Body of pancreas (tissue), 4 donors: ENCODE measurements at regions not wholly inside any gene's neighbourhood (a gene's known extent, or its start where the extent isn't known, plus 50 kb on each side); places are given as distances from the start of the nearest gene placed in this dataset.
A peak's percentile ranks its signal among the peaks of the same experiment; 100 is the strongest.

ENCODE experiments used
- ATAC-seq: fragments of 150-250 bp; one replicate; pipeline ENCODE4 v1.9.1; 2016
- DNase-seq, 4 donors: peaks; one replicate each; pipeline ENCODE4 v3.0.0-alpha.2; 2019
- H3K27ac ChIP-seq, 4 donors: fragments of 200-600 bp; sonication (generic); 1 replicate in 3 of 4; 2 replicates in 1 of 4; pipeline versions ENCODE4 v1.5.1 to v1.6.1; 2016 to 2019; ENCODE audit warnings: mild to moderate bottlenecking in 1 of 4, mixed read lengths in 1 of 4, moderate library complexity in 1 of 4
- H3K27me3 ChIP-seq, 2 donors: fragments of 200-600 bp; sonication (generic); one replicate each; pipeline ENCODE4 v1.6.0; 2016; ENCODE audit warnings: mild to moderate bottlenecking in 1 of 2
- H3K36me3 ChIP-seq, 2 donors: fragments of 200-600 bp; sonication (generic); replicated peaks in 1 of 2; 2 replicates each; pipeline ENCODE4 v1.5.1; 2016; ENCODE audit warnings: low read depth in 2 of 2; ENCODE audit not compliant: insufficient read depth in 1 of 2
- H3K4me1 ChIP-seq: fragments of 200-600 bp; sonication (generic); one replicate; pipeline ENCODE4 v1.6.0; 2016
- H3K4me3 ChIP-seq, 2 donors: fragments of 200-600 bp; sonication (generic); 1 replicate in 1 of 2; 2 replicates in 1 of 2; pipeline ENCODE4 v1.5.1; 2016 to 2019
- H3K9me3 ChIP-seq, 3 donors: fragments of 200-600 bp; sonication (generic); 1 replicate in 2 of 3; 2 replicates in 1 of 3; pipeline ENCODE4 v1.5.1; 2016
- CTCF ChIP-seq, 7 experiments: fragments of 450-650 bp in 4 of 7; fragments of 200-600 bp in 3 of 7; sonication (generic) in 3 of 7; IDR thresholded peaks; one replicate each; pipeline ENCODE4 v1.5.1; 2016 to 2019; ENCODE audit warnings: antibody characterized with exemption in 7 of 7
- POLR2A ChIP-seq, 3 donors: fragments of 450-650 bp; IDR thresholded peaks; one replicate each; pipeline ENCODE4 v1.6.1; 2016; ENCODE audit warnings: antibody characterized with exemption in 3 of 3, mild to moderate bottlenecking in 2 of 3
- WGBS, 2 donors: methylation state at CpG; one replicate each; pipeline ENCODE4 v1.1.5; 2017; 5-methylcytosine and 5-hydroxymethylcytosine counted together
- intact Hi-C: fragments of 100-400 bp; cut with DNase I; formaldehyde crosslinking; loops from one replicate; pipeline ENCODE4 v1.15.1; 2023

- 27 to 30% methylated on average over 1 of the region's 1 CpG for WGBS, 2 donors
Measured at GRCh38 chr4:124785645-124786044, 73.1 kb upstream of the ANKRD50 start.

GRCh38 chr4:124783847-124784246 lies 71.3 kb upstream of the ANKRD50 start:
- Histone ChIP-seq H3K9me3 (no peaks in the 10 kb centered on the region), H3K27ac (no peak overlapping the region), H3K4me1 (no peaks in the 10 kb centered on the region), H3K36me3 (no peaks in the 10 kb centered on the region), H3K27me3 (no peaks in the 10 kb centered on the region), H3K4me3 (no peak overlapping the region)
- intact Hi-C loops = no loop called here
- TF ChIP-seq CTCF (IDR thresholded peaks at IDR 0.05) (no peak), POLR2A (IDR thresholded peaks at IDR 0.05) (no peak)
- DNase-seq (no peak), ATAC-seq (no peak)

More at GRCh38 chr4:124785645-124786044, 73.1 kb upstream of the ANKRD50 start:
- TF ChIP-seq POLR2A (IDR thresholded peaks at IDR 0.05) (no peak), CTCF (IDR thresholded peaks at IDR 0.05) (peak in 1 of 7 experiments; percentile 22)
- intact Hi-C loops = no loop called here
- Histone ChIP-seq H3K27me3 (no peaks in the 10 kb centered on the region), H3K4me3 (no peak overlapping the region), H3K36me3 (no peaks in the 10 kb centered on the region), H3K27ac (no peak overlapping the region), H3K9me3 (no peaks in the 10 kb centered on the region), H3K4me1 (no peaks in the 10 kb centered on the region)
- ATAC-seq = no peak
- DNase-seq = no peak

- 53 to 73% methylated on average over 1 of the region's 1 CpG for WGBS, 2 donors
- no peak for TF ChIP-seq CTCF (IDR thresholded peaks at IDR 0.05)
- no peak for TF ChIP-seq POLR2A (IDR thresholded peaks at IDR 0.05)
- no peaks in the 10 kb centered on the region for H3K36me3 ChIP-seq
- ATAC-seq (no peak), DNase-seq (no peak)
- H3K27me3 ChIP-seq = no peaks in the 10 kb centered on the region
- intact Hi-C loops = no loop called here
- H3K4me1 ChIP-seq = no peaks in the 10 kb centered on the region
- H3K27ac ChIP-seq = no peak overlapping the region
- no peak overlapping the region for H3K4me3 ChIP-seq
- peaks cover 0 to 2% (median 0%) of the 10 kb centered on the region in 3 donors for H3K9me3 ChIP-seq
Measured at GRCh38 chr4:124777007-124777406, 64.5 kb upstream of the ANKRD50 start.

GRCh38 chr4:124768596-124769365 lies 56.2 kb upstream of the ANKRD50 start:
- no peaks in the 10 kb centered on the region for H3K36me3 ChIP-seq
- TF ChIP-seq CTCF (IDR thresholded peaks at IDR 0.05) (no peak), POLR2A (IDR thresholded peaks at IDR 0.05) (no peak)
- DNase-seq = no peak
- H3K4me3 ChIP-seq = no peak overlapping the region
- no peaks in the 10 kb centered on the region for H3K4me1 ChIP-seq
- no peaks in the 10 kb centered on the region for H3K27me3 ChIP-seq
- peaks cover 0 to under 1% (median 0%) of the 10 kb centered on the region in 3 donors for H3K9me3 ChIP-seq
- intact Hi-C loops = no loop called here
- 88 to 90% methylated on average over 2 of the region's 2 CpGs for WGBS, 2 donors
- ATAC-seq = no peak
- no peak overlapping the region for H3K27ac ChIP-seq

- H3K4me1 ChIP-seq = no peaks in the 10 kb centered on the region
- no peak for DNase-seq
- TF ChIP-seq CTCF (IDR thresholded peaks at IDR 0.05) = no peak
- no peak for TF ChIP-seq POLR2A (IDR thresholded peaks at IDR 0.05)
- no peak overlapping the region for H3K27ac ChIP-seq
- ATAC-seq = no peak
- no peak overlapping the region for H3K4me3 ChIP-seq
- intact Hi-C loops = no loop called here
- no peaks in the 10 kb centered on the region for H3K9me3 ChIP-seq
- no peaks in the 10 kb centered on the region for H3K27me3 ChIP-seq
- H3K36me3 ChIP-seq = no peaks in the 10 kb centered on the region
- WGBS, 2 donors = 42 to 54% methylated on average over 1 of the region's 1 CpG
Measured at GRCh38 chr4:124762956-124763355, 50.4 kb upstream of the ANKRD50 start.
